Mesenchymal stem cell (in vitro differentiated cells and primary cell): ENCODE measurements at regions not wholly inside any gene's neighbourhood (a gene's known extent, or its start where the extent isn't known, plus 50 kb on each side); places are given as distances from the start of the nearest gene placed in this dataset.

Experiments used
- DNase-seq: peaks from one replicate; pipeline ENCODE4 v3.0.0-alpha.2; 2013
- H2AFZ ChIP-seq: one replicate; pipeline ENCODE4 v1.6.1; 2013; ENCODE audit warnings: low read depth, mild to moderate bottlenecking, control low read depth, inconsistent platforms, low read length, moderate library complexity
- H2AK5ac ChIP-seq: 2 replicates; pipeline ENCODE4 v1.6.1; 2013; ENCODE audit warnings: low read length, moderate library complexity, mild to moderate bottlenecking, inconsistent platforms; ENCODE audit not compliant: severe bottlenecking
- H2BK120ac ChIP-seq: one replicate; pipeline ENCODE4 v1.6.1; 2013; ENCODE audit warnings: low read depth, mild to moderate bottlenecking, inconsistent platforms, low read length, moderate library complexity
- H2BK12ac ChIP-seq, 2 experiments: one replicate each; pipeline ENCODE4 v1.6.1; 2013; ENCODE audit warnings: inconsistent platforms in 2 of 2, low read length in 2 of 2, mild to moderate bottlenecking in 2 of 2, moderate library complexity in 2 of 2, control low read depth in 1 of 2
- H2BK15ac ChIP-seq: one replicate; pipeline ENCODE4 v1.6.1; 2013; ENCODE audit warnings: mild to moderate bottlenecking, low read depth, inconsistent platforms; ENCODE audit not compliant: poor library complexity, severe bottlenecking
- H2BK5ac ChIP-seq: 2 replicates; pipeline ENCODE4 v1.6.1; 2013; ENCODE audit warnings: low read depth, mild to moderate bottlenecking, low read length, control low read depth, inconsistent platforms; ENCODE audit not compliant: poor library complexity, severe bottlenecking
- H3K14ac ChIP-seq, 2 experiments: one replicate each; pipeline ENCODE4 v1.6.1; 2013; ENCODE audit warnings: inconsistent platforms in 2 of 2, low read length in 2 of 2, control low read depth in 1 of 2, mild to moderate bottlenecking in 1 of 2, moderate library complexity in 1 of 2
- H3K18ac ChIP-seq, 2 experiments: one replicate each; pipeline ENCODE4 v1.6.1; 2013; ENCODE audit warnings: inconsistent platforms in 2 of 2, low read length in 2 of 2, control low read depth in 1 of 2, low read depth in 1 of 2, mild to moderate bottlenecking in 1 of 2
- H3K23ac ChIP-seq, 2 experiments: one replicate each; pipeline ENCODE4 v1.6.1; 2013; ENCODE audit warnings: inconsistent platforms in 2 of 2, low read length in 2 of 2, mild to moderate bottlenecking in 2 of 2, moderate library complexity in 2 of 2, control low read depth in 1 of 2
- H3K27ac ChIP-seq: 2 replicates; pipeline ENCODE4 v1.5.1; 2013; ENCODE audit warnings: mild to moderate bottlenecking, moderate library complexity, low read length, control low read depth, inconsistent platforms; ENCODE audit not compliant: poor library complexity, severe bottlenecking
- H3K27me3 ChIP-seq, 2 experiments: 2 replicates each; pipeline versions ENCODE4 v1.6.1 to v1.7.0; 2013; ENCODE audit warnings: low read length in 2 of 2, mild to moderate bottlenecking in 2 of 2, moderate library complexity in 2 of 2, control low read depth in 1 of 2, inconsistent platforms in 1 of 2; ENCODE audit not compliant: control insufficient read depth in 1 of 2, insufficient read depth in 1 of 2
- H3K36me3 ChIP-seq, 2 experiments: 2 replicates each; pipeline versions ENCODE4 v1.6.1 to v1.7.0; 2013; ENCODE audit warnings: low read length in 2 of 2, control low read depth in 1 of 2, inconsistent platforms in 1 of 2, low read depth in 1 of 2, mild to moderate bottlenecking in 1 of 2; ENCODE audit not compliant: insufficient read depth in 2 of 2, control insufficient read depth in 1 of 2
- H3K4ac ChIP-seq, 2 experiments: one replicate each; pipeline ENCODE4 v1.6.1; 2013; ENCODE audit warnings: inconsistent platforms in 2 of 2, low read length in 2 of 2, mild to moderate bottlenecking in 2 of 2, moderate library complexity in 2 of 2, control low read depth in 1 of 2, low read depth in 1 of 2
- H3K4me1 ChIP-seq: 2 replicates; pipeline ENCODE4 v1.6.1; 2013; ENCODE audit warnings: low read depth, low read length, control low read depth; ENCODE audit not compliant: control insufficient read depth, insufficient read depth
- H3K4me2 ChIP-seq: 2 replicates; pipeline ENCODE4 v1.6.1; 2013; ENCODE audit warnings: low read length, mild to moderate bottlenecking, inconsistent platforms; ENCODE audit not compliant: poor library complexity, severe bottlenecking
- H3K4me3 ChIP-seq, 2 experiments: 2 replicates each; pipeline versions ENCODE4 v1.5.1 to v1.7.0; 2013; ENCODE audit warnings: low read length in 2 of 2, mild to moderate bottlenecking in 2 of 2, control low read depth in 1 of 2, low read depth in 1 of 2; ENCODE audit not compliant: insufficient read depth in 1 of 2
- H3K79me1 ChIP-seq: replicated peaks from 2 replicates; pipeline ENCODE4 v1.6.1; 2013; ENCODE audit warnings: mild to moderate bottlenecking, control low read depth, low read length, inconsistent platforms; ENCODE audit not compliant: poor library complexity, severe bottlenecking
- H3K9ac ChIP-seq: 2 replicates; pipeline ENCODE4 v1.7.0; 2013; ENCODE audit warnings: mild to moderate bottlenecking, low read length, moderate library complexity
- H3K9me3 ChIP-seq: 2 replicates; pipeline ENCODE4 v1.7.0; 2013; ENCODE audit warnings: mild to moderate bottlenecking, low read length; ENCODE audit not compliant: control insufficient read depth
- H4K8ac ChIP-seq: one replicate; pipeline ENCODE4 v1.6.1; 2013; ENCODE audit warnings: inconsistent platforms, mild to moderate bottlenecking, low read length, moderate library complexity
- H4K91ac ChIP-seq: one replicate; pipeline ENCODE4 v1.6.1; 2013; ENCODE audit warnings: mild to moderate bottlenecking, low read length, inconsistent platforms
- WGBS: methylation state at CpG from one replicate; pipeline ENCODE4 v1.1.7; 2013; ENCODE audit warnings: mixed read lengths; 5-methylcytosine and 5-hydroxymethylcytosine counted together

GRCh38 chr10:35824704-35825103 is 182.6 kb upstream of the FZD8 start:
- Histone ChIP-seq H2BK120ac (no peak overlapping the region), H3K9ac (no peak overlapping the region), H3K23ac (no peak overlapping the region), H3K27ac (no peak overlapping the region), H3K14ac (no peak overlapping the region), H2AK5ac (no peak overlapping the region), H3K4me3 (no peak overlapping the region), H2AFZ (no peak overlapping the region), H2BK15ac (no peak overlapping the region), H3K27me3 (no peaks in the 10 kb centered on the region), H2BK12ac (no peak overlapping the region), H4K91ac (no peak overlapping the region), H3K79me1 (no peaks in the 10 kb centered on the region), H3K9me3 (no peaks in the 10 kb centered on the region), H3K36me3 (no peaks in the 10 kb centered on the region), H3K4ac (no peak overlapping the region), H3K18ac (peak overlapping the region in 1 of 2 experiments; percentile 7), H3K4me2 (no peak overlapping the region), H3K4me1 (peaks cover 3% of the 10 kb centered on the region), H4K8ac (no peak overlapping the region), H2BK5ac (no peak overlapping the region)
- no peak for DNase-seq
- 88% methylated on average over 3 of the region's 3 CpGs for WGBS

GRCh38 chr10:35822316-35822715 is 180.2 kb upstream of the FZD8 start:
- Histone ChIP-seq H2BK120ac (no peak overlapping the region), H4K91ac (no peak overlapping the region), H3K27ac (no peak overlapping the region), H3K4me1 (peaks cover 3% of the 10 kb centered on the region), H3K9ac (peak overlapping the region; percentile 16), H3K9me3 (no peaks in the 10 kb centered on the region), H2BK5ac (no peak overlapping the region), H2AK5ac (no peak overlapping the region), H2AFZ (no peak overlapping the region), H3K36me3 (no peaks in the 10 kb centered on the region), H2BK12ac (peak overlapping the region in 1 of 2 experiments; percentile 6), H3K18ac (peak overlapping the region in 1 of 2 experiments; percentile 46), H3K4ac (no peak overlapping the region), H3K14ac (no peak overlapping the region), H2BK15ac (no peak overlapping the region), H3K27me3 (no peaks in the 10 kb centered on the region), H3K23ac (no peak overlapping the region), H3K4me3 (no peak overlapping the region), H4K8ac (no peak overlapping the region), H3K79me1 (no peaks in the 10 kb centered on the region), H3K4me2 (no peak overlapping the region)
- peak; percentile 76 for DNase-seq
- WGBS: 21% methylated on average over 8 of the region's 9 CpGs

GRCh38 chr10:35821339-35821911 is 179.3 kb upstream of the FZD8 start:
- Histone ChIP-seq H3K27ac (no peak overlapping the region), H3K9ac (no peak overlapping the region), H3K79me1 (no peaks in the 10 kb centered on the region), H3K4ac (peak overlapping the region in 1 of 2 experiments; percentile 24), H3K23ac (no peak overlapping the region), H2BK15ac (no peak overlapping the region), H2AK5ac (no peak overlapping the region), H4K8ac (no peak overlapping the region), H3K27me3 (no peaks in the 10 kb centered on the region), H2AFZ (no peak overlapping the region), H2BK12ac (no peak overlapping the region), H3K4me3 (no peak overlapping the region), H3K4me2 (no peak overlapping the region), H3K18ac (peak overlapping the region; percentile 37 to 76), H2BK5ac (no peak overlapping the region), H3K14ac (no peak overlapping the region), H3K9me3 (no peaks in the 10 kb centered on the region), H3K4me1 (peaks cover 3% of the 10 kb centered on the region), H4K91ac (no peak overlapping the region), H2BK120ac (no peak overlapping the region), H3K36me3 (no peaks in the 10 kb centered on the region)
- peak; percentile 8 for DNase-seq
- 70% methylated on average over 4 of the region's 4 CpGs for WGBS

GRCh38 chr10:35819736-35820135 is 177.6 kb upstream of the FZD8 start:
- no peaks in the 10 kb centered on the region for H3K79me1 ChIP-seq
- H3K36me3 ChIP-seq: no peaks in the 10 kb centered on the region
- H3K14ac ChIP-seq: no peak overlapping the region
- H3K4me3 ChIP-seq: no peak overlapping the region
- H2AK5ac ChIP-seq: peak overlapping the region; percentile 45
- no peak overlapping the region for H3K4me2 ChIP-seq
- H3K4me1 ChIP-seq: peaks cover 3% of the 10 kb centered on the region
- peak overlapping the region; percentile 61 to 71 for H2BK12ac ChIP-seq
- no peak overlapping the region for H2BK120ac ChIP-seq
- no peaks in the 10 kb centered on the region for H3K9me3 ChIP-seq
- no peak overlapping the region for H3K23ac ChIP-seq
- H4K91ac ChIP-seq: no peak overlapping the region
- H4K8ac ChIP-seq: no peak overlapping the region
- H3K27me3 ChIP-seq: peaks cover 3 to 4% of the 10 kb centered on the region in 2 experiments
- H3K4ac ChIP-seq: no peak overlapping the region
- H3K9ac ChIP-seq: no peak overlapping the region
- H3K27ac ChIP-seq: no peak overlapping the region
- no peak overlapping the region for H2BK5ac ChIP-seq
- no peak overlapping the region for H2AFZ ChIP-seq
- no peak for DNase-seq
- H2BK15ac ChIP-seq: no peak overlapping the region
- H3K18ac ChIP-seq: no peak overlapping the region
- WGBS: 91% methylated on average over 5 of the region's 5 CpGs
